ENCODE measurements at regions not wholly inside any gene's neighbourhood (a gene's known extent, or its start where the extent isn't known, plus 50 kb on each side); places are given as distances from the start of the nearest gene placed in this dataset.

GRCh38 chr5:175257128-175257846 lies 186.7 kb downstream of the DRD1 start:
- 57 to 63% (median 62%) methylated on average over 4 of the region's 4 CpGs for WGBS, 3 donors
- Histone ChIP-seq H3K27ac (no peak overlapping the region), H3K36me3 (no peaks in the 10 kb centered on the region), H3K9me3 (no peaks in the 10 kb centered on the region), H3K4me1 (ENCODE audit: insufficient read depth) (no peaks in the 10 kb centered on the region), H3K27me3 (no peaks in the 10 kb centered on the region), H3K4me3 (no peak overlapping the region)
- DNase-seq, result no peak
- intact Hi-C loops (cut with DNase I), result no loop called here
- TF ChIP-seq, protein P1, sequence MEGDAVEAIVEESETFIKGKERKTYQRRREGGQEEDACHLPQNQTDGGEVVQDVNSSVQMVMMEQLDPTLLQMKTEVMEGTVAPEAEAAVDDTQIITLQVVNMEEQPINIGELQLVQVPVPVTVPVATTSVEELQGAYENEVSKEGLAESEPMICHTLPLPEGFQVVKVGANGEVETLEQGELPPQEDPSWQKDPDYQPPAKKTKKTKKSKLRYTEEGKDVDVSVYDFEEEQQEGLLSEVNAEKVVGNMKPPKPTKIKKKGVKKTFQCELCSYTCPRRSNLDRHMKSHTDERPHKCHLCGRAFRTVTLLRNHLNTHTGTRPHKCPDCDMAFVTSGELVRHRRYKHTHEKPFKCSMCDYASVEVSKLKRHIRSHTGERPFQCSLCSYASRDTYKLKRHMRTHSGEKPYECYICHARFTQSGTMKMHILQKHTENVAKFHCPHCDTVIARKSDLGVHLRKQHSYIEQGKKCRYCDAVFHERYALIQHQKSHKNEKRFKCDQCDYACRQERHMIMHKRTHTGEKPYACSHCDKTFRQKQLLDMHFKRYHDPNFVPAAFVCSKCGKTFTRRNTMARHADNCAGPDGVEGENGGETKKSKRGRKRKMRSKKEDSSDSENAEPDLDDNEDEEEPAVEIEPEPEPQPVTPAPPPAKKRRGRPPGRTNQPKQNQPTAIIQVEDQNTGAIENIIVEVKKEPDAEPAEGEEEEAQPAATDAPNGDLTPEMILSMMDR (IDR thresholded peaks at IDR 0.05), result no peak
- TF ChIP-seq POLR2A (IDR thresholded peaks at IDR 0.05), result no peak
- TF ChIP-seq EP300 (IDR thresholded peaks at IDR 0.05), result no peak

GRCh38 chr5:175254155-175254554 lies 189.8 kb downstream of the DRD1 start:
- 22 to 41% (median 27%) methylated on average over 1 of the region's 1 CpG for WGBS, 3 donors
- H3K9me3 ChIP-seq, result no peaks in the 10 kb centered on the region
- H3K27me3 ChIP-seq, result no peaks in the 10 kb centered on the region
- H3K4me1 ChIP-seq (ENCODE audit: insufficient read depth), result no peaks in the 10 kb centered on the region
- intact Hi-C loops (cut with DNase I), result no loop called here
- H3K4me3 ChIP-seq, result no peak overlapping the region
- no peaks in the 10 kb centered on the region for H3K36me3 ChIP-seq
- no peak for DNase-seq
- TF ChIP-seq EP300 (IDR thresholded peaks at IDR 0.05), result no peak
- TF ChIP-seq POLR2A (IDR thresholded peaks at IDR 0.05), result no peak
- TF ChIP-seq, protein P1 (IDR thresholded peaks at IDR 0.05), result no peak
- no peak overlapping the region for H3K27ac ChIP-seq

GRCh38 chr5:175253597-175253996 lies 190.4 kb downstream of the DRD1 start:
- no peak overlapping the region for H3K27ac ChIP-seq
- H3K4me1 ChIP-seq (ENCODE audit: insufficient read depth), result no peaks in the 10 kb centered on the region
- 66 to 72% (median 71%) methylated on average over 8 of the region's 8 CpGs for WGBS, 3 donors
- H3K27me3 ChIP-seq, result no peaks in the 10 kb centered on the region
- no peak overlapping the region for H3K4me3 ChIP-seq
- intact Hi-C loops (cut with DNase I), result no loop called here
- DNase-seq, result no peak
- H3K9me3 ChIP-seq, result no peaks in the 10 kb centered on the region
- H3K36me3 ChIP-seq, result no peaks in the 10 kb centered on the region
- TF ChIP-seq POLR2A (IDR thresholded peaks at IDR 0.05) (no peak), EP300 (IDR thresholded peaks at IDR 0.05) (no peak)
- TF ChIP-seq, protein P1 (IDR thresholded peaks at IDR 0.05), result no peak

DNA sequence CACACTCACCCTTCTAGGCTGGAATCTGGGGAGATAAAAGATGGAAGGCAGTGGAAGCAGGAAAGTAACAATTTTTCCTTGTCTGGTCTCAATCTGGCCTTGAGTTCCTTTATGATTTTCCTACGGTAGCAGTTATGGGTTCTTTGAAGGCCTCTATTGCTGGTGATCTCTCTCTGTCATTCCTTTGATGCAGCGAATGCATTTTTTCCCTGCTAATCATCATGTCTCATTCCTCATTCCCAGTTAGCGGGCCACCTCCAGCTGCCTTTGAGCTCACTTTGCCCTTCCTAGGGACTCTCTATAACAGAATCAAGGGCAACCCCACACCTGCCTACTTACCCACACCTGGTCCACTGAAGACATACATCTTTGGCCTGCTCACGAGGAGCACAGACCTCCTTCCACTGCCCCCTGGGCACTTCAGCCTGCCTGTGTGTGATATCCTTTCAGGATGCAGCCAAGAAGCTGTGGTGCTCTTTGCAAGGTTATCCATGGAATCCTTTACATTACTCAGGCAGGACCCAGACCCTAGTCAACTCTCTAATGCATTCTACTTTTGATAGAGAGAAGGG lies 191.7 kb downstream of the DRD1 start:
- WGBS, 3 donors, result 66 to 80% (median 78%) methylated on average over 4 of the region's 4 CpGs
- TF ChIP-seq EP300 (IDR thresholded peaks at IDR 0.05) (no peak), POLR2A (IDR thresholded peaks at IDR 0.05) (no peak)
- TF ChIP-seq, protein P1 (IDR thresholded peaks at IDR 0.05), result no peak
- Histone ChIP-seq H3K27ac (no peak overlapping the region), H3K27me3 (no peaks in the 10 kb centered on the region), H3K4me3 (no peak overlapping the region), H3K36me3 (no peaks in the 10 kb centered on the region), H3K4me1 (ENCODE audit: insufficient read depth) (no peaks in the 10 kb centered on the region), H3K9me3 (no peaks in the 10 kb centered on the region)
- intact Hi-C loops (cut with DNase I), result no loop called here
- no peak for DNase-seq

Data from ovary (tissue), 7 donors.